ENCODE measurements at regions not wholly inside any gene's neighbourhood (a gene's known extent, or its start where the extent isn't known, plus 50 kb on each side); places are given as distances from the start of the nearest gene placed in this dataset.

GRCh38 chr6:120141601-120142000 is 792.0 kb upstream of the MAN1A1 start:
- Histone ChIP-seq H3K4me1 (ENCODE audit: control insufficient read depth in 1 of 2, insufficient read depth in 2 of 2, low read depth in 1 of 2, low read length in 1 of 2) (no peaks in the 10 kb centered on the region), H3K9me3 (no peaks in the 10 kb centered on the region), H3K36me3 (replicated peaks in 1 of 2; ENCODE audit: control insufficient read depth in 1 of 2, insufficient read depth in 2 of 2, low read length in 1 of 2) (no peaks in the 10 kb centered on the region), H3K79me2 (ENCODE audit: insufficient read depth) (no peaks in the 10 kb centered on the region), H3K9ac (no peak overlapping the region), H3K27ac (ENCODE audit: low read depth in 2 of 2, low read length in 1 of 2) (no peak overlapping the region), H4K20me1 (ENCODE audit: insufficient read depth) (no peaks in the 10 kb centered on the region), H3K9me2 (no peaks in the 10 kb centered on the region), H3K27me3 (ENCODE audit: insufficient read depth) (no peaks in the 10 kb centered on the region), H3F3A (replicated peaks; ENCODE audit: insufficient read depth) (no peaks in the 10 kb centered on the region), H3K4me3 (ENCODE audit: low read depth in 2 of 2, low read length in 1 of 2) (no peak overlapping the region), H3K4me2 (no peak overlapping the region), H2AFZ (ENCODE audit: low read depth) (no peak overlapping the region)
- WGBS (ENCODE audit: low lambda C conversion rate) = 55% methylated on average over 5 of the region's 5 CpGs
- TF ChIP-seq MAX (IDR thresholded peaks at IDR 0.05; ENCODE audit: low read depth) (no peak), GABPA (IDR thresholded peaks at IDR 0.05; ENCODE audit: low read depth) (no peak), USF1 (IDR thresholded peaks at IDR 0.05; ENCODE audit: borderline replicate concordance, low read depth) (no peak)
- ChIA-PET POLR2A (no interaction called here), CTCF (no interaction called here)
- no peak for DNase-seq

- no peaks in the 10 kb centered on the region for H3F3A ChIP-seq (replicated peaks; ENCODE audit: insufficient read depth)
- H3K27ac ChIP-seq (ENCODE audit: low read depth in 2 of 2, low read length in 1 of 2) = no peak overlapping the region
- no peak overlapping the region for H3K4me2 ChIP-seq
- DNase-seq = no peak
- H3K4me3 ChIP-seq (ENCODE audit: low read depth in 2 of 2, low read length in 1 of 2) = no peak overlapping the region
- H4K20me1 ChIP-seq (ENCODE audit: insufficient read depth) = no peaks in the 10 kb centered on the region
- CTCF ChIA-PET = no interaction called here
- no peaks in the 10 kb centered on the region for H3K27me3 ChIP-seq (ENCODE audit: insufficient read depth)
- no peaks in the 10 kb centered on the region for H3K79me2 ChIP-seq (ENCODE audit: insufficient read depth)
- no peaks in the 10 kb centered on the region for H3K36me3 ChIP-seq (replicated peaks in 1 of 2; ENCODE audit: control insufficient read depth in 1 of 2, insufficient read depth in 2 of 2, low read length in 1 of 2)
- no peaks in the 10 kb centered on the region for H3K9me3 ChIP-seq
- WGBS (ENCODE audit: low lambda C conversion rate) = 52% methylated on average over 2 of the region's 2 CpGs
- no peak overlapping the region for H2AFZ ChIP-seq (ENCODE audit: low read depth)
- TF ChIP-seq SMC3 (IDR thresholded peaks at IDR 0.05; ENCODE audit: low read depth, low read length) (no peak), TCF12 (IDR thresholded peaks at IDR 0.05) (no peak), FOXJ3 (CRISPR knock-in tag; IDR thresholded peaks at IDR 0.05) (no peak), RCOR1 (IDR thresholded peaks at IDR 0.05; ENCODE audit: low read length) (no peak)
- no peak overlapping the region for H3K9ac ChIP-seq
- no peaks in the 10 kb centered on the region for H3K4me1 ChIP-seq (ENCODE audit: control insufficient read depth in 1 of 2, insufficient read depth in 2 of 2, low read depth in 1 of 2, low read length in 1 of 2)
- no peaks in the 10 kb centered on the region for H3K9me2 ChIP-seq
- POLR2A ChIA-PET = no interaction called here
These were observed 787.9 kb upstream of the MAN1A1 start for GRCh38 chr6:120137492-120137891.

- H3K4me3 ChIP-seq (ENCODE audit: low read depth in 2 of 2, low read length in 1 of 2) = no peak overlapping the region
- H2AFZ ChIP-seq (ENCODE audit: low read depth) = no peak overlapping the region
- POLR2A ChIA-PET = no interaction called here
- H4K20me1 ChIP-seq (ENCODE audit: insufficient read depth) = no peaks in the 10 kb centered on the region
- no peak overlapping the region for H3K9ac ChIP-seq
- no peaks in the 10 kb centered on the region for H3K9me3 ChIP-seq
- CTCF ChIA-PET = no interaction called here
- H3K79me2 ChIP-seq (ENCODE audit: insufficient read depth) = no peaks in the 10 kb centered on the region
- H3K9me2 ChIP-seq = no peaks in the 10 kb centered on the region
- H3K36me3 ChIP-seq (replicated peaks in 1 of 2; ENCODE audit: control insufficient read depth in 1 of 2, insufficient read depth in 2 of 2, low read length in 1 of 2) = peaks cover 0 to 2% of the 10 kb centered on the region in 2 experiments
- H3F3A ChIP-seq (replicated peaks; ENCODE audit: insufficient read depth) = no peaks in the 10 kb centered on the region
- no peaks in the 10 kb centered on the region for H3K4me1 ChIP-seq (ENCODE audit: control insufficient read depth in 1 of 2, insufficient read depth in 2 of 2, low read depth in 1 of 2, low read length in 1 of 2)
- WGBS (ENCODE audit: low lambda C conversion rate) = 46% methylated on average over 1 of the region's 1 CpG
- H3K4me2 ChIP-seq = no peak overlapping the region
- DNase-seq = no peak
- H3K27me3 ChIP-seq (ENCODE audit: insufficient read depth) = no peaks in the 10 kb centered on the region
- H3K27ac ChIP-seq (ENCODE audit: low read depth in 2 of 2, low read length in 1 of 2) = no peak overlapping the region
- TF ChIP-seq RCOR1 (IDR thresholded peaks at IDR 0.05; ENCODE audit: low read length) = no peak
- TF ChIP-seq MXI1 (IDR thresholded peaks at IDR 0.05; ENCODE audit: low read depth, low read length) = no peak
- no peak for TF ChIP-seq CHD2 (IDR thresholded peaks at IDR 0.05; ENCODE audit: low read length, partially characterized antibody)
- TF ChIP-seq FOXJ3 (CRISPR knock-in tag; IDR thresholded peaks at IDR 0.05) = no peak
- TF ChIP-seq NFIC (IDR thresholded peaks at IDR 0.05; ENCODE audit: borderline replicate concordance) = no peak
- TF ChIP-seq EP300 (IDR thresholded peaks at IDR 0.05; ENCODE audit: borderline replicate concordance in 1 of 2, low read depth in 1 of 2, low read length in 1 of 2) = no peak
- no peak for TF ChIP-seq CTCF (IDR thresholded peaks at IDR 0.05)
- TF ChIP-seq TEAD4 (IDR thresholded peaks at IDR 0.05; ENCODE audit: borderline replicate concordance, insufficient read depth) = no peak
- TF ChIP-seq EZH2phosphoT487 (IDR thresholded peaks at IDR 0.05; ENCODE audit: borderline replicate concordance, low read depth) = no peak
- TF ChIP-seq TCF12 (IDR thresholded peaks at IDR 0.05) = no peak
- no peak for TF ChIP-seq NRF1 (IDR thresholded peaks at IDR 0.05; ENCODE audit: low read depth, low read length)
- no peak for TF ChIP-seq JUND (IDR thresholded peaks at IDR 0.05)
- TF ChIP-seq RFX5 (IDR thresholded peaks at IDR 0.05; ENCODE audit: low read length) = no peak
- no peak for TF ChIP-seq USF1 (IDR thresholded peaks at IDR 0.05; ENCODE audit: borderline replicate concordance, low read depth)
- TF ChIP-seq FOXM1 (IDR thresholded peaks at IDR 0.05; ENCODE audit: low read depth) = no peak
- no peak for TF ChIP-seq ELF1 (IDR thresholded peaks at IDR 0.05)
These were observed 779.7 kb upstream of the MAN1A1 start for GRCh38 chr6:120129228-120129627.
